ENCODE measurements at regions not wholly inside any gene's neighbourhood (a gene's known extent, or its start where the extent isn't known, plus 50 kb on each side); places are given as distances from the start of the nearest gene placed in this dataset.

GRCh38 chr2:221845021-221845365 lies 272.9 kb upstream of the EPHA4 start:
- no peak overlapping the region for H3K4me3 ChIP-seq (ENCODE audit: insufficient read depth, low read depth, low read length)
- POLR2A ChIA-PET (ENCODE audit: unreplicated experiment) = no interaction called here
- H3K4me2 ChIP-seq (ENCODE audit: low read depth, low read length) = no peak overlapping the region

More at GRCh38 chr2:221845021-221845365, 272.9 kb upstream of the EPHA4 start:
- Histone ChIP-seq H2AK9ac (replicated peaks; ENCODE audit: low read depth, low read length, poor library complexity) (no peak overlapping the region), H2BK120ac (ENCODE audit: low read depth, low read length) (no peak overlapping the region), H4K5ac (ENCODE audit: low read depth, low read length) (no peak overlapping the region), H2AK5ac (ENCODE audit: low read depth, low read length) (no peak overlapping the region), H2BK20ac (ENCODE audit: low read depth, low read length) (no peak overlapping the region), H3K36me3 (ENCODE audit: control insufficient read depth, insufficient read depth, low read length) (no peaks in the 10 kb centered on the region), H2BK5ac (ENCODE audit: low read depth, low read length, poor library complexity, severe bottlenecking) (no peak overlapping the region), H3K79me1 (ENCODE audit: low read depth in 1 of 2, low read length in 2 of 2) (no peaks in the 10 kb centered on the region), H3K4me1 (ENCODE audit: control insufficient read depth, insufficient read depth, low read length) (no peaks in the 10 kb centered on the region), H3K27ac (ENCODE audit: insufficient read depth, low read length) (no peak overlapping the region), H3K56ac (ENCODE audit: extremely low read depth, insufficient read depth, low read length) (no peak overlapping the region), H4K8ac (ENCODE audit: low read depth in 2 of 2, low read length in 2 of 2) (no peak overlapping the region), H3K4ac (ENCODE audit: low read depth, low read length) (no peak overlapping the region), H2AFZ (replicated peaks; ENCODE audit: low read length, poor library complexity) (no peak overlapping the region), H3K14ac (replicated peaks; ENCODE audit: low read depth, low read length) (no peak overlapping the region), H3K9me3 (ENCODE audit: control insufficient read depth, insufficient read depth, low read length) (no peaks in the 10 kb centered on the region), H3K18ac (ENCODE audit: low read depth, low read length) (no peak overlapping the region), H3K9ac (ENCODE audit: low read depth, low read length) (no peak overlapping the region), H3K23ac (ENCODE audit: low read depth, low read length) (no peak overlapping the region), H3K9me1 (ENCODE audit: insufficient read depth, low read length) (no peaks in the 10 kb centered on the region), H2BK15ac (ENCODE audit: low read depth, low read length) (no peak overlapping the region), H3K27me3 (ENCODE audit: control insufficient read depth, insufficient read depth, low read length) (no peaks in the 10 kb centered on the region), H4K91ac (ENCODE audit: insufficient read depth, low read depth, low read length) (no peak overlapping the region), H4K20me1 (ENCODE audit: insufficient read depth, low read length) (no peaks in the 10 kb centered on the region)
- CTCF ChIA-PET = interaction anchor here (0.7 kb wide), 1 partner anchor 560 kb away, joined by 3 read pairs; no protein-coding TSS in a partner anchor
- no peak for DNase-seq
- no peak for ATAC-seq (ENCODE audit: low read depth)
- intact Hi-C loops (cut with micrococcal nuclease) (no loop called here), dilution Hi-C loops (cut with HindIII; ENCODE audit: low sequenced_read_pairs, unreplicated experiment) (no loop called here), in situ Hi-C loops (cut with MboI; ENCODE audit: low sequenced_read_pairs) (no loop called here)
- BruUV-seq (replicated peaks) = no TSS peak
- TF ChIP-seq BHLHE40 (IDR thresholded peaks at IDR 0.05; ENCODE audit: low read depth, low read length) (no peak), USF2 (IDR thresholded peaks at IDR 0.05; ENCODE audit: low read depth, low read length) (no peak), SMC3 (IDR thresholded peaks at IDR 0.05; ENCODE audit: low read depth, low read length) (no peak)
- WGBS, 2 experiments (ENCODE audit: extremely low coverage in 2 of 2, insufficient read length in 1 of 2) = no CpG with 5 or more reads among the region's 2 CpGs
